Calu3 (cell line): ENCODE measurements at regions not wholly inside any gene's neighbourhood (a gene's known extent, or its start where the extent isn't known, plus 50 kb on each side); places are given as distances from the start of the nearest gene placed in this dataset.

Experiments used
- BruUV-seq: library from RNA; stranded (reverse); fragments of 400-500 nt; replicated peaks from 2 replicates; lab custom pipeline; 2021; lab: Mats Ljungman, UMichigan
- CTCF ChIA-PET: fragments of 300-600 bp; sonication (Branson Sonifier 250); formaldehyde crosslinking; loops from one replicate; lab custom pipeline; 2022; ENCODE audit warnings: antibody characterized with exemption; lab: Charles Lee
- DNase-seq: peaks from one replicate; pipeline ENCODE4 v3.0.0; 2022
- H3K27ac Mint-ChIP-seq: one replicate; pipeline ENCODE4 v1.8.0; 2022; ENCODE audit warnings: mixed read lengths; ENCODE audit not compliant: unreplicated experiment
- H3K27me3 Mint-ChIP-seq: one replicate; pipeline ENCODE4 v1.8.0; 2022; ENCODE audit warnings: mixed read lengths; ENCODE audit not compliant: unreplicated experiment
- H3K36me3 Mint-ChIP-seq: one replicate; pipeline ENCODE4 v1.8.0; 2022; ENCODE audit warnings: mild to moderate bottlenecking, moderate library complexity, mixed read lengths; ENCODE audit not compliant: insufficient read depth, unreplicated experiment
- H3K4me1 Mint-ChIP-seq: one replicate; pipeline ENCODE4 v1.8.0; 2022; ENCODE audit warnings: mild to moderate bottlenecking, low read depth, mixed read lengths; ENCODE audit not compliant: unreplicated experiment
- H3K4me3 Mint-ChIP-seq: one replicate; pipeline ENCODE4 v1.8.0; 2022; ENCODE audit warnings: mild to moderate bottlenecking, low read depth, moderate library complexity, mixed read lengths; ENCODE audit not compliant: unreplicated experiment
- H3K9me3 Mint-ChIP-seq: one replicate; pipeline ENCODE4 v1.8.0; 2022; ENCODE audit warnings: low read depth, mixed read lengths; ENCODE audit not compliant: unreplicated experiment
- CTCF ChIP-seq: fragments of 200-600 bp; IDR thresholded peaks from one replicate; pipeline ENCODE4 v1.8.0; 2022; ENCODE audit warnings: antibody characterized with exemption; ENCODE audit not compliant: unreplicated experiment
- intact Hi-C: fragments of 100-400 bp; cut with micrococcal nuclease; formaldehyde crosslinking; loops from one replicate; pipeline ENCODE4 v1.10.0; 2022; ENCODE audit not compliant: unreplicated experiment

- no peaks in the 10 kb centered on the region for H3K9me3 Mint-ChIP-seq
- TF ChIP-seq CTCF, result no peak
- no peaks in the 10 kb centered on the region for H3K27me3 Mint-ChIP-seq
- no peaks in the 10 kb centered on the region for H3K36me3 Mint-ChIP-seq
- DNase-seq, result no peak
- no peak overlapping the region for H3K4me3 Mint-ChIP-seq
- H3K4me1 Mint-ChIP-seq, result no peaks in the 10 kb centered on the region
- H3K27ac Mint-ChIP-seq, result no peak overlapping the region
- CTCF ChIA-PET, result no interaction called here
- intact Hi-C loops, result no loop called here
- no TSS peak for BruUV-seq
Observed at GRCh38 chr3:115287198-115287597, 140.1 kb upstream of the ZBTB20 start.

DNA sequence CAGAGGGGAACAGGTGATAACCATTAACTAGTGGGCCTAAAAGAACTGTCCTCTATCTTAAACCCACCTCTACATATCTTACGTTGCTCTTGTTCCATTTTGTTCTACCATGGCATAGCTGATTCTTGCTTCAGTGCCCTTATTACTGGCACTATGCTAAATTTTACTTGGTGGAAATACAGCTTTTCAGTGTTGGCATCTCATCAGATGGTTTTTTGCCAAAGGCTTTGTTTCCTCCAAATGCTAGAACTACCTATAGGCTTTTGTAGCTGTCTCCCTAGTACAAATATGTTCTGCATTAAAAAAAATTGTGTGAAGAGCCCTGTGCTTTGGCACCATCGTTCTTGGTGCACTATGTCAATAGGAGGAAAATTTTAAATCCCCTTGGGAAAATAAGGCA is 145.0 kb upstream of the ZBTB20 start:
- CTCF ChIA-PET, result no interaction called here
- Mint-ChIP-seq H3K27me3 (no peaks in the 10 kb centered on the region), H3K9me3 (no peaks in the 10 kb centered on the region), H3K4me3 (no peak overlapping the region), H3K4me1 (no peaks in the 10 kb centered on the region), H3K27ac (no peak overlapping the region), H3K36me3 (no peaks in the 10 kb centered on the region)
- DNase-seq, result no peak
- intact Hi-C loops, result no loop called here
- BruUV-seq, result no TSS peak
- no peak for TF ChIP-seq CTCF

DNA sequence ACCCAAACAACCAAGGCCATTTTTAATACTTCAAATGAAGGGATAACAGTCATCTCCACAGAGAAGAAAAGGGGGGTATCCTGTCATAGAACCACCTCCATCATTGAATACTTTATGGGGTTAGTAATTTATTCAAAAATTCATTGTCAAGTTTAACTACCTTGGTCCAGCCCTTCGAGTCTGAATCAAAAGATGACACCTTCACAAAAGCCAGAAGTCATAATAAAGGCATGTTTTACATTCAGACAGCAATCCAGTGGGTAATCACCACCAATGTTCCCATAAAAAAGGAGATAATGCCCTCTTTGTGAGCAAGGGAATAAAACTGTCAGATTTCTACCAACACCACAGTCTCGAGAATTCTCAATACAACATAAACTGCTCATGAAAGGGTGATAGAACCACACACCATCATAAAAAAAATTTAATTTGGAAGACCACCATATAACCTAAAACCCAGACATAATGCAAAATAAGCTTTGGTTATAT is 145.6 kb upstream of the ZBTB20 start:
- no peak for TF ChIP-seq CTCF
- Mint-ChIP-seq H3K36me3 (no peaks in the 10 kb centered on the region), H3K4me3 (no peak overlapping the region), H3K27ac (no peak overlapping the region), H3K9me3 (no peaks in the 10 kb centered on the region), H3K4me1 (no peaks in the 10 kb centered on the region), H3K27me3 (no peaks in the 10 kb centered on the region)
- BruUV-seq, result no TSS peak
- CTCF ChIA-PET, result no interaction called here
- DNase-seq, result no peak
- intact Hi-C loops, result no loop called here

DNA sequence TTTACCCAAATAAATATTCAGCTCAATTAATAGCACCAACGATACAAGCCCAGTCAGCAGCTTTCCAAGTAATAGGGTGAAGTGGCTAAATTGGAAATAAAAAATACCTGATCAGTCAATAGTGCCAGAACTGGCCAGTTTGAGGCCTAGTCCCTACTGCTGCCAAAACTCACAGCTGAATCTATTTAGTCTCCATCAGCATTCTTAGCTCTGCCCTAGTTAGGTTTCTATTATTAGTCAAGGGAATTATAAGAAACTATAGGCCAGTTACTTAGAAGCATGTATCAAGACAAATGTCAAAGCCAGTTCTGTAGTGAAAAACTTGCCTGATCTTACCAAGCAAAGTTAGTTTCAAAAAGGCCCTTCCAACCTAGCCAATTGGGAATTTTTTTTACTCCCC is 146.2 kb upstream of the ZBTB20 start:
- Mint-ChIP-seq H3K36me3 (no peaks in the 10 kb centered on the region), H3K4me3 (no peak overlapping the region), H3K4me1 (no peaks in the 10 kb centered on the region), H3K27me3 (no peaks in the 10 kb centered on the region), H3K27ac (no peak overlapping the region), H3K9me3 (no peaks in the 10 kb centered on the region)
- no peak for DNase-seq
- BruUV-seq, result no TSS peak
- CTCF ChIA-PET, result no interaction called here
- intact Hi-C loops, result no loop called here
- TF ChIP-seq CTCF, result no peak
